ENCODE measurements at regions not wholly inside any gene's neighbourhood (a gene's known extent, or its start where the extent isn't known, plus 50 kb on each side); places are given as distances from the start of the nearest gene placed in this dataset.
"Not testable (repeated sequence)": the region's sequence is repeated elsewhere in the genome, so short reads cannot be mapped to it uniquely, and the experiment has no call there.

DNA sequence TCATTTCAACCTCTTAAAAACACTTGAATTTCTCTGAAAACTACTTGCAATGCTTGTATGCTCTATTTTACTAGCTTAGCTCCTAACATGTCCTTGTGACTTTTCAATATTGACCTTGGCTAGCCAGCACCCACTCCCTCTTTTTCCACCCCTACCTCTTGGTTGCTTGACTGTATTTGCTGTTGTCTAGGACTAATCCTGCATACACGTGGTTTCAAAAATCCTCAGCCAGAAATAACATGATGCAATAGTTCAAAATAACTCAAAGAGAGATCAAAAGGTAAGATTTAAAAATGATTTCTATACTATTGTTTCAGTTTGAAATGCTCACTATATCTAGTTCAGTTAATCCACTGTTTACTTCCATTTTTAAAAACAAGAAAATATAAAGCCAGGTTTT is 102.3 kb upstream of the TBX18 start:
- no peak for DNase-seq

DNA sequence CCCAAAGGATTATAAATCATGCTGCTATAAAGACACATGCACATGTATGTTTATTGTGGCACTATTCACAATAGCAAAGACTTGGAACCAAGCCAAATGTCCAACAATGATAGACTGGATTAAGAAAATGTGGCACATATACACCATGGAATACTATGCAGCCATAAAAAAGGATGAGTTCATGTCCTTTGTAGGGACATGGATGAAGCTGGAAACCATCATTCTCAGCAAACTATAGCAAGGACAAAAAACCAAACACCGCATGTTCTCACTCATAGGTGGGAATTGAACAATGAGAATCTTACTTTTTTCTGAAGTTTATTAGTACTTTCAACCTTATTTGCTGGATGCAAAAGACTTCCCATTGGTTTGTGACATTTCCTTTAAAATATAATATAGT is 101.0 kb upstream of the TBX18 start:
- not testable (repeated sequence) for DNase-seq

DNA sequence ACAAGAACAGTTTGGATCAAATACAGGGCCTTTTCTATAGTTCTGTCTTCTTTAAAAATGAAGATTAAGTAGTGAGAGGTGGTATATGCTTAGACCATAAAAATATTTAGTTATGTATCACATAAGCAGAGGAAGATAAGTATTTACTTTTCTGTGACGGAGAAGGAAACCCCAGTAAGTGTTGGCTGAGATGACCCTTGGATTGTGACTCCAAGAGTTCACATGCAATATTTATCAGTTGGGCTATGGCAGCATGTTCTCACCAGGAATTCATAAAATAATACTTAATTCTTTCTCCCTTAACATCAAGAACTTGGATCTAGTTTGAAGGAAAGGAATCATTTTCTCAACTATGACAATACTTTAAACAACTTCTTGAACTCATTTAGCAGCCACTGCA is 98.4 kb upstream of the TBX18 start:
- DNase-seq: no peak

DNA sequence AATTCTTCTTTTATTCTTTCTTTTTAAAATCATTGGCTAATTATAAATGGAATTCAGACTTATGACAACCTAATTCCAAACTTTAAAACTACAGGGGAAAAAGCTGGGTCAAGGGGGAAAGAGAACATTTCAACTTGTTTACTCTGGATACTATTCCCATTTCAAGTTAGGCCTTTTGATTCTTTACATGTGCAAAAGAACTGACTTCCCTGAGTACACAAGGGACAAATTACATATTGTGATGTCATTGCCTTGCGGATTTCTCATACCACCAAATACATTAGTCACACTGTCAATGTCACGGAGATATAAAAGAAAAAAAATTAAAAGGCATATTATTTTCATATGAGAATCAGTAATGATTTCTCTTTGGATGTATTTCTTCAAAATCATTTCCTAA is 96.5 kb upstream of the TBX18 start:
- no peak for DNase-seq

DNA sequence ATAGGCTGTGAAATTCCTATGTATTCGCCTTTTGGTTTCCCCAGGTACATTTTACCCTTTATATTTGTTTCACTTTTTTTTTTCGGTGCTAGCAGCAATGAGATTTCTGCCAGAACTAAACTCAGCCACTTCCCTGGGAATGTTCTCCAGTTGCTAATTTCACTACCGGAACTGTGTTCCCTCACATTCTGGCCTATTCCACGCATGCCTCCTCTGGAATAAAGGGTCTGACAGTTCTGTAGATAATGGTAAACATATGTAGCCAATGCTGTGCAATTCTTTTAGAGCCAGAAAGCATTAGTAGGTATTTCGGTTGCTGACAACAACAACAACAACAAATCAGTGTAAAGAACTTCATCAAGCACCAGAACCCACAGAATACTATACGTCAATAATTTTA is 96.1 kb upstream of the TBX18 start:
- DNase-seq: no peak

DNA sequence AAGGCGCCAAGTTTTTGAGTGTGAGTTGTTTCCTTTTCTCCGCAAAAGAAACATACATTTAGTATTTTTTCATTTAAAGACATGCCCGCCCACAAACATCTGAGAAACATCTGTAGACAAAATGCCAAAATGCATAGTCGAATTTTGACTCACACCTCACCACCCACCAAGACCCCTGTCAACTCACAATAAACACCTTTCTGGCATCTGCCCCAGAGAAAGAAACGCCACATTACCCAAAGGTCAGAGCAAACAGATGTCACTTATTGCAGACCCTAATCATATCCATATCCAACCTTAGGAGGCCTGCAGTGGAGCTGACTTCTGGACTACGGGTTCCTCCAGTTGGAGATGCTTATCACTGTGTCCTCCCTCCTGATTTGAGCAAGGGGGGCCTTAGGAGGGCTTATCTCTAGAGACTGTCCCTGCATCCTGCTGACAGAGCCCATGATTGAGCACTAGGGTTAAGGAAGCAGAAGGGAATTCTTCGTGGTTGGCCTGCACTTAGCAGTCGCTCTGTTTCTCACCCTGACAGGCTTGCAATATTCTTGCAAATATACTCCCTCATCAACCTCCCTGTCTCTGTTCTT is 90.5 kb upstream of the TBX18 start:
- DNase-seq: no peak

DNA sequence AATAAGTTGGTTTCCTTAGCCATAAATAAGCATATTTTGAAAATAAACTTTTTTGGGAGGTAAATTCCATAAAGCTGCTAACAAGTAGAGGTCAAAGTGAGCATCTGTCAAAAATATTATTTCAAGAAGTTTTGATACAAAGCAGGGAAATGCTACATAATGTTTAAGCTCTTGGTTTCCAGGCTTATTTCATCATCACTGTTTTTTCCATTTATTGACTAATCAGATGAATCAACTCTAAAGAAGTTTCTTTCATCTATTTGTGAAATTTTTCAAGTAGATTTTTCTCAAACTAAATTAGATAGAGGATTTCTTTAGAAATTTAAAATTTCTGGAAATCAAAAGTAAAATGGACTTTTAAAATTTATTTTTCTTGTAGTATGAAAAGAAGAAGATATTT is 89.5 kb upstream of the TBX18 start:
- no peak for DNase-seq

DNA sequence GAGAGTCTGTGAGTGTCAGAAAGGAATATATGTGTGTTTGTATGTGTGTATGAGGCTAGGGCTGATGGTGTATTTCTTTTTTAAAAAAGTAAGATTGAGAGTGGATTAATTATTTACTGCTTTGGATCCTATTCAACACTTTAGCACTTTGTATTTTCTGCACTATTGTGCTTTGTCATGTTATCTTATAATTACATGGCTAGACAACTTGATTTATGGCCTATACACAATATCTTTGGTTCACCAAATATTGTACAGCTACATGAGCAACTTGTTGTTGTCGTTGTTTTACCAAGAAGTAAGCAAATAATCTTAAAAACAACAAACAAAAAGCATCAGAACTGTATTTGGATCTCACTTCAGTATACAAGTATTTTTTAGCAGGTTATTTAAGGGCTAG is 84.6 kb upstream of the TBX18 start:
- no peak for DNase-seq

DNA sequence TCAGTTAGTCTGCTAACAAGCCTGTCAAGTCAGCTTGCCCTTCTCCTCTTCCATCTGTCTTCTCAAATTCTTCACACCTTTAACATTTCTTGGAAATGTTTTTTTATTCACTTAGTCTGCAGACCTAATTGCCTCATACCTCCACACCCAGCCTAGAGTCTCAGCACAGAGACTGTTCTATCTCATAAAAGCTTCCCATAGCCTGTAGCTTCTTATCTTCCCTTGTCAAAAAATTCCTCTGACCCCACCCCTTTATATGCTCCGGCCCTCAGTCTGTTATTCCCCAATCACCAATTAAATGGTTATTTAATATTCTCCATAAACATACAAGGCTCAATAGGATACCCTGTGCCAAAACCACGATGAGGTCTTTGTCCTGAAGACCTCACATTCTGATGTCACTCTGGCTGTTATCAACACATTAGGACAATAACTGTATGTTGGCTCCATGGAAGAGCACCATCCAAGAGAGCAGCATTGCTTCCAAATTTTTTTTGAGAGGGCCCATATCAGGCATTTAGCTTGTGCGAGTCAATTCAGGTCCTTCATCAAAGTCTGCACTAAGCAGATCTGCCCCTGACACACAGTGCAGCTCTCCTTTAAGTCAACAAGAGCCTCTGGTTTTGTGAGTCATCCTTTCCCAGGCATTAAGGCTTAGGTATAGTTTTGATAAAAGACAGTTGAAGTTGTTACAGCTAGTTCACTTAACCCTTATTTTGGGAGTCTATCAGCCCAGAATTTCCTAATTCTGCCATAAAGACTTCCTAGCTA is 83.2 kb upstream of the TBX18 start:
- DNase-seq: peak in 1 of 14 donors; percentile 1

DNA sequence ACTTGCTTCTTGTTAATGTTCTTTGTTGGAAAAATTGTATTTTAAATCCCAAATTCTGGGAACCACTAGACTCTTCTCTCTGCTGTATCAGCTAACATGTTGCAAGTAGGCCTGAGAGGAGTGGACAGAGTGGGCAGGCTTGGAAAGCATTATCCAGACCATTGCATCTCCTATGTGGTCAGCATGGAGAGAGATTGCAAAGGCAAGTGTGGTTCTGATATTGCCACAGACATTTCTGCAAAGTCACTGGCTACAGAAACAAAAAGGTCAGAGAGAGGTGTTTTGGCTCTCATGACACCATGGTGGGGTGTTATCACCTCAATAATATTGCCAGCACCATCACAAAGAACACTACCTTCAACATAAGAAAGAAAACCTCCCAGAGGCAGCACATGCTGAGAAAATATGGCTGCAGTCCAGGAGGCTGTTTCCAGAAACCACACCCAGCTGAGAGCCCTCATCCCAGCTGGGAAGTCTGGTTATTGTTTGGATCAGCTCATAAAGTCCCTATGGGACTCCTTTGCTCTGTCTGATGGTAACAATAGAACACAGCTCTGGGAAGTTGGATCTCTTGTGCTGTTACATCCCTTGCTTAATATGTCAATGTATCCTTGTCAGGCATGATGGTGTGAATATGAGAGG is 78.2 kb upstream of the TBX18 start:
- no peak for DNase-seq

DNA sequence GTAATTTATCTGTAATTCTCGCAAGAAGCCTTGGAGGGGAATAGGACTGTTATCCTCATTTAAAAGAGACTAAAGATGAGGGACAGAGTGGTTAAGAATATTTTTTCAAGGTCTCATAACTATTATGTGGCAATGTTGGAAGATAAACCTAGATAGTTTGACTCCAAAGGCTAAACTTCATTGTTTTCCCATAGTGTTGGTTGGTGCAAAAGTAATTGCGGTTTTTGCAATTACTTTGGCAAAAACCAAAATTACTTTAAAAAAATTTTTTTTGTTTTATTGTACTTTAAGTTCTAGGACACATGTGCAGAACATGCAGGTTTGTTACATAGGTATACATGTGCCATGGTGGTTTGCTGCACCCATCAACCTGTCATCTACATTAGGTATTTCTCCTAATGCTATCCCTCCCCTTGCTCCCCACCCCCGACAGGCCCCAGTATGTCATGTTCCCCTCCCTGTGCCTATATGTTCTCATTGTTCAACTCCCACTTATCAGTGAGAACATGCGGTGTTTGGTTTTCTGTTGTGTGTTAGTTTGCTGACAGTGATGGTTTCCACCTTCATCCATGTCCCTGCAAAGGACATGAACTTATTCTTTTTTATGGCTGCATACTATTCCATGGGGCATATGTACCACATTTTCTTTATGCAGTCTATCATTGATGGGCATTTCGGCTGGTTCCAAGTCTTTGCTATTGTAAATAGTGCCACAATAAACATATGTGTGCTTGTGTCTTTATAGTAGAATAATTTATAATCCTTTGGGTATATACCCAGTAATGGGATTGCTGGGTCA is 72.9 kb upstream of the TBX18 start:
- not testable (repeated sequence) for DNase-seq

DNA sequence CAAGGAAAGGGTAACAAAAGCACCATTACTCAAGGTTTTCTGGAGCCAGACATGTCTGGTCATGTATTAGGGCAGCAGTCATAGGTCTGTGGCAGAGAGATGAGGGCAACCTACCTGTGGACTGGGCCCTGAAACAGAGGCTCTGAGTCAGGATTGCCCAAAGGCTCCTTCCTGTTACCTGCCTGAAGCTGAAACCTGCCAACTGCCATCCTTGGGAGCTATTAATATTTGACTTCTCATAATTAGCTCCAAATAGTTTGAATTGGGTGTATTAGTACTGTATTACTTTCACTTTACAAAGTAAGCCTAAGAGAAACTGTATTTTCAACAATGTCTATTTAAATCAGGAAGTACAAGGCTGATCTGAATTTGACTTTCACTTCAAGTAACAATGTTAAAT is 72.0 kb upstream of the TBX18 start:
- DNase-seq: no peak

DNA sequence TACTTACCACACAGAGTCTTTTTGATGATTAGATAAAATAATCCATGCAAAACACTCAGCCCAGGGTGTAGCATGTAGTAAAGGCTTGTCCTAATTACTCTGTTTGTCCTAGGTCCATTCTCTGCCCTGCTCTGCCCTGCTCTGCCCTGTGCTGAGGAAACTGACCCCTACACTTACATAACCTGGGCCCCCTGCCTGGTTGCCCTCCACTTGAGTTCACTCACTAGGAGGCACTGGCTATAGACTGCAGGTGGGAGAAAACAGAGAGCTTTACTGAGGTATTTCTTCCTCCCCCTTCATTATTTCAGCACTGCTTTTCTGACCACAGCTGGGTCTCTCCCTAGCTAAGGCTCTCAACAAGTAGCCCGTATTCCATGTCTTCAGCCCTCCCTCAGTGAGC is 70.9 kb upstream of the TBX18 start:
- DNase-seq: no peak

DNA sequence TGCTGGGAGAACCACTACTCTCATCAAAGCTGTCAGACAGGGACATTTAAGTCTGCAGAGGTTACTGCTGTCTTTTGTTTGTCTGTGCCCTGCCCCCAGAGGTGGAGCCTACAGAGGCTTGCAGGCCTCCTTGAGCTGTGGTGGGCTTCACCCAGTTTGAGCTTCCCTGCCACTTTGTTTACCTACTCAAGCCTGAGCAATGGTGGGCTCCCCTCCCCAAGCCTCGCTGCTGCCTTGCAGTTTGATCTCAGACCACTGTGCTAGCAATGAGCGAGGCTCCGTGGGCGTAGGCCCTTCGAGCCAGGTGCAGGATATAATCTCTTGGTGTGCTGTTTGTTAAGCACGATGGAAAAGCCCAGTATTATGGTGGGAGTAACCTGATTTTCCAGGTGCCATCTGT is 67.5 kb upstream of the TBX18 start:
- DNase-seq: not testable (repeated sequence)

DNA sequence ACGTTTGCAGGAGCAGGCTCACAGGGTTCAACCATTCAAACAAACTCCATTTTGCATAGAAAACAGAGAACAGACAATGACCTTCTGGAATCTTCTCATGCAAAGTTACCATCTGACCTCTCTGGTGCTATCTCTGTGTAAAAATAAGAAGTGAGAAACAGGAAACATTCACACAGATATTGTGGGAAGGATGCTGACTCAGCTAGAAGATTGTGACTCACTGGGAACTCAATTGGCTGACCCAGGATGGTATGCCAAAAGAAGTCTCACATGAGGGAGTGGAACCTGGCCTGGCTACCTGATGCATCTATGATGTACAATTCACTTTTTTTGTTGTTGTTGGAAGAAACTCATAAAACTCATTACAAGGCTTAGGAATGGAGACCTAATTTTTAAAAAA is 61.1 kb upstream of the TBX18 start:
- DNase-seq: no peak

DNA sequence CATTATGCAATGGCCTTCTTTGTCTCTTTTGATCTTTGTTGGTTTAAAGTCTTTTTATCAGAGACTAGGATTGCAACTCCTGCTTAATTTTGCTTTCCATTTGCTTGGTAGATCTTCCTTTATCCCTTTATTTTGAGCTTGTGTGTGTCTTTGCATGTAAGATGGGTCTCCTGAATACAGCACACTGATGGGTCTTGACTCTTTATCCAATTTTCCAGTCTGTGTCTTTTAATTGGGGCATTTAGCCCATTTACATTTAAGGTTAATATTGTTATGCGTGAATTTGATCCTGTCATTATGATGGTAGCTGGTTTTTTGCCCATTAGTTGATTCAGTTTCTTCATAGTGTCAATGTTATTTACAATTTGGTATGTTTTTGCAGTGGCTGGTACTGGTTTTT is 56.9 kb upstream of the TBX18 start:
- DNase-seq: not testable (repeated sequence)

DNA sequence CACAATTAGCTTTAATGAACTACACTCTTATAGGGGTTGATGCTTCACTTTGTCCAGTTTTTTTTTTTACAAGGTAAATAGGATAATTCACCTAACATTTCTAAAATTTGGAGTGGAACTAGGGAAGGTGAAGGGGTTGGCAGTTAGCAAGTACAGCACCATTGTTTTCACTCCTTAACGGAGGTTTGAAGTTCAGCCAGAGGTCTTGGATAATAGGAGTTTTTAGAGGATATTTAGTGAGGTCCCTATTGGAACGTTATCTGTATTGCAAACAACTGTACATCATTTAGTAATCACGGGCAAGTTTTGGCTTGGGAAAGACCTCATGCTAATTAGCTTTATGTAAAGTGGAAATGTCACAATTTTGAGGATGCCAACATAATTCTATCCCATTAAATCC is 52.3 kb upstream of the TBX18 start:
- no peak for DNase-seq

DNA sequence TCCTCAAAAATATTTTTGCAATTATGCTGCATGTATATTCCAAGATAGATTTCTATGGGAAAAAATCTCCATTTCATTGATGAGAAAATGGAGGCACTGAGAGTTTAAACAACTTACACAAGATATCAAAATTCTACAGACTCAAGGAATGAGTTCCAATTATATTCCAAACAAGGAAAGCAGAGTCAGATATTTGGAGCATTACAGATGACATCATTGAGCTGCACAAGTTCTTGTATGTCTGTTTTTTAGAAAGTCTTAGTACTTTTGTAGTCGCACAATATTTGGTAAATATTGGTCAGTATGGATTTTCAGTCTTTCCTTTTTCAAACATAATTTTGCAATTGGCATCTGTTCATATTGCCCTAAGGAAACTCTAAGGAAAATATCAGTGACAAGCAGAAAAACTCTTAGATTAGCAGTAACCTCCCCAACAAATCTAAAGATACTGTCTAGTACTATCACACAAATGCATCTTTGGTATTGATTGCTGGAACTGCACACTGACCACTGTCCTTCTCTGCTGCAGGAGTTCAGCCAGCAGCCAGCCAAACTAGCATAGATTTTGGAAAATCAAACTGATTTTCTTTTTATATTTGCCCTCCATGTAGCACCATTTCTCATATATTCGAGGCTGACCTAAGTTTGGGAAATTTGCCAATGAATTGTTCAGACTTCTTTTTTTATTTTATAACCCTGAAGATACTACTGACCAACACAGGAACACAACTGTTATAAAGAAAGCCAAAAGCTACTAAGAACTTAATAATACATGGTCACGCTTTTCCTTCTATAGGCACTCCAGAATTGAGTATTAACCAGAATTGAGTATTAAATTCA is 51.7 kb upstream of the TBX18 start:
- DNase-seq: no peak
